ENCODE measurements at regions not wholly inside any gene's neighbourhood (a gene's known extent, or its start where the extent isn't known, plus 50 kb on each side); places are given as distances from the start of the nearest gene placed in this dataset.

DNA sequence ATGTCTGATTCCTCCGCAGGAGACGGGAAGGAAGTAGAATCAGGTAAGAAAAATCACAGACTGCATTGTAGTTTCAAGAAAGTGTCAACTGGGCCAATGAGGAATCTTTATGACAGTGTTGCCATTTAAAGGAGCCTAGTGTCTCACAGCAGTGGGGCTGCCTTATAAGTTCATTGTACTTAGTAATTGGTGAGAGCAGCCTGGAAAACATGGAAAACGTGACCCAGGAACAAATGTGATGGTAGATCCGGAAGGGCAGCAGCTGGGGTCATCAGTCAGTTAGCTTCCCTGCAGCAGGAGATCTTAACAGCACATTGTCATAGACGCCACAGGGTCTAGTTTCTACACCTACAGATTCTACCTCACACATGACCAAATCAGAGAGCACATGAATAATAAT is 630.0 kb upstream of the LMO3 start:
- no peaks in the 10 kb centered on the region for H3K4me1 ChIP-seq
- no peaks in the 10 kb centered on the region for H3K36me3 ChIP-seq
- H3K27me3 ChIP-seq, result no peaks in the 10 kb centered on the region
- DNase-seq, result no peak
- intact Hi-C loops (cut with DNase I; ENCODE audit: low total_unique reads), result no loop called here
- no peak for TF ChIP-seq CTCF (IDR thresholded peaks at IDR 0.05 in 4 of 5, conservative IDR thresholded peaks at IDR 0.05 in 1 of 5)
- TF ChIP-seq POLR2A (IDR thresholded peaks at IDR 0.05), result no peak
- in situ Hi-C loops (cut with MboI; ENCODE audit: low sequenced_read_pairs in 4 of 4), result no loop called here
- H3K27ac ChIP-seq, result no peak overlapping the region
- H3K9me3 ChIP-seq, result no peaks in the 10 kb centered on the region
- no peak overlapping the region for H3K4me3 ChIP-seq
- no peak for ATAC-seq

- Histone ChIP-seq H3K27me3 (no peaks in the 10 kb centered on the region), H3K9me3 (no peaks in the 10 kb centered on the region), H3K36me3 (no peaks in the 10 kb centered on the region), H3K4me3 (no peak overlapping the region), H3K4me1 (no peaks in the 10 kb centered on the region), H3K27ac (no peak overlapping the region)
- in situ Hi-C loops (cut with MboI; ENCODE audit: low sequenced_read_pairs in 4 of 4), result no loop called here
- TF ChIP-seq POLR2A (IDR thresholded peaks at IDR 0.05) (no peak), CTCF (IDR thresholded peaks at IDR 0.05 in 4 of 5, conservative IDR thresholded peaks at IDR 0.05 in 1 of 5) (no peak)
- ATAC-seq (no peak), DNase-seq (no peak)
- intact Hi-C loops (cut with DNase I; ENCODE audit: low total_unique reads), result no loop called here
These were observed 610.0 kb upstream of the LMO3 start for GRCh38 chr12:17215759-17216570.

GRCh38 chr12:17214929-17215328 is 609.0 kb upstream of the LMO3 start:
- intact Hi-C loops (cut with DNase I; ENCODE audit: low total_unique reads), result no loop called here

GRCh38 chr12:17206553-17206952 is 600.6 kb upstream of the LMO3 start:
- Histone ChIP-seq H3K27ac (no peak overlapping the region), H3K27me3 (no peaks in the 10 kb centered on the region), H3K4me1 (no peaks in the 10 kb centered on the region), H3K4me3 (no peak overlapping the region), H3K36me3 (no peaks in the 10 kb centered on the region), H3K9me3 (no peaks in the 10 kb centered on the region)
- TF ChIP-seq POLR2A (IDR thresholded peaks at IDR 0.05) (no peak), CTCF (IDR thresholded peaks at IDR 0.05 in 4 of 5, conservative IDR thresholded peaks at IDR 0.05 in 1 of 5) (no peak)
- in situ Hi-C loops (cut with MboI; ENCODE audit: low sequenced_read_pairs in 4 of 4), result no loop called here
- ATAC-seq (no peak), DNase-seq (no peak)
- intact Hi-C loops (cut with DNase I; ENCODE audit: low total_unique reads), result no loop called here

More at GRCh38 chr12:17214929-17215328, 609.0 kb upstream of the LMO3 start:
- H3K4me3 ChIP-seq, result no peak overlapping the region
- no peak overlapping the region for H3K27ac ChIP-seq
- in situ Hi-C loops (cut with MboI; ENCODE audit: low sequenced_read_pairs in 4 of 4), result no loop called here
- H3K9me3 ChIP-seq, result no peaks in the 10 kb centered on the region
- H3K27me3 ChIP-seq, result no peaks in the 10 kb centered on the region
- H3K4me1 ChIP-seq, result no peaks in the 10 kb centered on the region
- no peak for TF ChIP-seq CTCF (IDR thresholded peaks at IDR 0.05 in 4 of 5, conservative IDR thresholded peaks at IDR 0.05 in 1 of 5)
- no peak for TF ChIP-seq POLR2A (IDR thresholded peaks at IDR 0.05)
- H3K36me3 ChIP-seq, result no peaks in the 10 kb centered on the region
- DNase-seq (no peak), ATAC-seq (no peak)
